GM12878 (cell line): ENCODE measurements at regions not wholly inside any gene's neighbourhood (a gene's known extent, or its start where the extent isn't known, plus 50 kb on each side); places are given as distances from the start of the nearest gene placed in this dataset.

Experiments used
- POLR2AphosphoS5 ChIP-seq: IDR thresholded peaks from 2 replicates; pipeline ENCODE4 v1.6.1; 2011; ENCODE audit warnings: mild to moderate bottlenecking, low read length, inconsistent platforms
- ZZZ3 ChIP-seq: IDR thresholded peaks from 2 replicates; pipeline ENCODE4 v1.6.1; 2011; ENCODE audit warnings: low read depth; ENCODE audit not compliant: control insufficient read depth, insufficient read length
- TF ChIP-seq, protein P1 (sequence below), 3 experiments: IDR thresholded peaks in 2 of 3; conservative IDR thresholded peaks in 1 of 3; 2 replicates each; pipeline ENCODE4 v1.5.1; 2011; ENCODE audit warnings: low read depth in 3 of 3, low read length in 3 of 3, mild to moderate bottlenecking in 3 of 3, control low read depth in 2 of 3, moderate library complexity in 2 of 3, inconsistent platforms in 1 of 3, mixed read lengths in 1 of 3; ENCODE audit not compliant: control insufficient read depth in 2 of 3, insufficient read depth in 1 of 3; ENCODE audit errors: extremely low read depth in 1 of 3

DNA sequence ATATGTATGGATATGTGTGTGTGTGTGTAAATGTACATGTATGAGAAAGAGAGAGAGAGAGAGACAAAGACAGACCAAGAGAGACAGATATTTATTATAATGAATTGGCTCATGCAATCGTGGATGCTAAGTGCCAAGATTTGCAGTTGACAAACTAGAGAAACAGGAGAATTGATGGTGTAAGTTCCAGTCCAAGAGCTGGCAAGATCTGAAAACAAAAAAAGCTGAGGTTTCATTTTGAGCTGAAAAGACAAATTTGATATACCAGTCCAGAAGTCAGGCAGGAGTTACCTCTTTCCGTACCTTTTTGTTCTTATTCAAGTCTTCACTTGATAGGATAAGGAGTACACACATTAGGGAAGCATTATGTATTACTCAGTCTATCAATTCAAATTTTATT, 157.8 kb downstream of the COPS8 start:
- no peak for TF ChIP-seq ZZZ3
- TF ChIP-seq, protein P1, sequence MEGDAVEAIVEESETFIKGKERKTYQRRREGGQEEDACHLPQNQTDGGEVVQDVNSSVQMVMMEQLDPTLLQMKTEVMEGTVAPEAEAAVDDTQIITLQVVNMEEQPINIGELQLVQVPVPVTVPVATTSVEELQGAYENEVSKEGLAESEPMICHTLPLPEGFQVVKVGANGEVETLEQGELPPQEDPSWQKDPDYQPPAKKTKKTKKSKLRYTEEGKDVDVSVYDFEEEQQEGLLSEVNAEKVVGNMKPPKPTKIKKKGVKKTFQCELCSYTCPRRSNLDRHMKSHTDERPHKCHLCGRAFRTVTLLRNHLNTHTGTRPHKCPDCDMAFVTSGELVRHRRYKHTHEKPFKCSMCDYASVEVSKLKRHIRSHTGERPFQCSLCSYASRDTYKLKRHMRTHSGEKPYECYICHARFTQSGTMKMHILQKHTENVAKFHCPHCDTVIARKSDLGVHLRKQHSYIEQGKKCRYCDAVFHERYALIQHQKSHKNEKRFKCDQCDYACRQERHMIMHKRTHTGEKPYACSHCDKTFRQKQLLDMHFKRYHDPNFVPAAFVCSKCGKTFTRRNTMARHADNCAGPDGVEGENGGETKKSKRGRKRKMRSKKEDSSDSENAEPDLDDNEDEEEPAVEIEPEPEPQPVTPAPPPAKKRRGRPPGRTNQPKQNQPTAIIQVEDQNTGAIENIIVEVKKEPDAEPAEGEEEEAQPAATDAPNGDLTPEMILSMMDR (IDR thresholded peaks at IDR 0.05 in 2 of 3, conservative IDR thresholded peaks at IDR 0.05 in 1 of 3; ENCODE audit: control insufficient read depth in 2 of 3, extremely low read depth in 1 of 3, insufficient read depth in 1 of 3, low read depth in 3 of 3, low read length in 3 of 3) = no peak
- TF ChIP-seq POLR2AphosphoS5 = no peak
